ENCODE measurements at regions not wholly inside any gene's neighbourhood (a gene's known extent, or its start where the extent isn't known, plus 50 kb on each side); places are given as distances from the start of the nearest gene placed in this dataset.

DNA sequence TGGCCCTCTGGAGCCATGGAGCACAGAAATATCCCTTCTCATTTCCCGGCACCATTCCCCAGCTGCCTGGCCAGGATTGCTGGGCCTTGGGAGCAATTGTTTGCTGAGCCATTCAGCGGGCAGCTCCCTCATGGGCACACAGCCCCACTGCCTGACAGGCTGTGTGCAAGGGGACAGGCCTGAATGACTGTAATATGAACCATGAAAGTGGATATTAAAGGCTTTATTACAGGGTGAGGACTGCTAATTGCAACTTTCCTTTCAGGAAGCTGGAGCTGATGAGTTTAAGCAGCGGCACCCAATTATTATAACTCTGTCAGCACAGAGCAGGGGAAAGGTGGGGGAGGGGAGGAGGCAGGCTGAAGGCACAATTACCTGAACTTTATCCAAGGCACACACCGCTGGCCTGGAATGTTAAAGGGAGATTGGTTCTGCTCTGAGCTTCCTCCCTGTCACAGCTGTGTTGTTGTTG, 159.8 kb upstream of the SDK2 start:
- DNase-seq (ENCODE audit: low read depth) = no peak
- H3K4me3 ChIP-seq (ENCODE audit: low read depth, low read length) = no peak overlapping the region
- TF ChIP-seq, protein P1, sequence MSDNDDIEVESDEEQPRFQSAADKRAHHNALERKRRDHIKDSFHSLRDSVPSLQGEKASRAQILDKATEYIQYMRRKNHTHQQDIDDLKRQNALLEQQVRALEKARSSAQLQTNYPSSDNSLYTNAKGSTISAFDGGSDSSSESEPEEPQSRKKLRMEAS (IDR thresholded peaks at IDR 0.05; ENCODE audit: low read depth, low read length) = no peak
- TF ChIP-seq, protein P2, sequence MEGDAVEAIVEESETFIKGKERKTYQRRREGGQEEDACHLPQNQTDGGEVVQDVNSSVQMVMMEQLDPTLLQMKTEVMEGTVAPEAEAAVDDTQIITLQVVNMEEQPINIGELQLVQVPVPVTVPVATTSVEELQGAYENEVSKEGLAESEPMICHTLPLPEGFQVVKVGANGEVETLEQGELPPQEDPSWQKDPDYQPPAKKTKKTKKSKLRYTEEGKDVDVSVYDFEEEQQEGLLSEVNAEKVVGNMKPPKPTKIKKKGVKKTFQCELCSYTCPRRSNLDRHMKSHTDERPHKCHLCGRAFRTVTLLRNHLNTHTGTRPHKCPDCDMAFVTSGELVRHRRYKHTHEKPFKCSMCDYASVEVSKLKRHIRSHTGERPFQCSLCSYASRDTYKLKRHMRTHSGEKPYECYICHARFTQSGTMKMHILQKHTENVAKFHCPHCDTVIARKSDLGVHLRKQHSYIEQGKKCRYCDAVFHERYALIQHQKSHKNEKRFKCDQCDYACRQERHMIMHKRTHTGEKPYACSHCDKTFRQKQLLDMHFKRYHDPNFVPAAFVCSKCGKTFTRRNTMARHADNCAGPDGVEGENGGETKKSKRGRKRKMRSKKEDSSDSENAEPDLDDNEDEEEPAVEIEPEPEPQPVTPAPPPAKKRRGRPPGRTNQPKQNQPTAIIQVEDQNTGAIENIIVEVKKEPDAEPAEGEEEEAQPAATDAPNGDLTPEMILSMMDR (IDR thresholded peaks at IDR 0.05; ENCODE audit: low read depth, low read length) = no peak
- no peak for TF ChIP-seq POLR2A (IDR thresholded peaks at IDR 0.05; ENCODE audit: extremely low read depth, insufficient read length)
- no peak for TF ChIP-seq MYC (IDR thresholded peaks at IDR 0.05; ENCODE audit: low read depth, low read length)

DNA sequence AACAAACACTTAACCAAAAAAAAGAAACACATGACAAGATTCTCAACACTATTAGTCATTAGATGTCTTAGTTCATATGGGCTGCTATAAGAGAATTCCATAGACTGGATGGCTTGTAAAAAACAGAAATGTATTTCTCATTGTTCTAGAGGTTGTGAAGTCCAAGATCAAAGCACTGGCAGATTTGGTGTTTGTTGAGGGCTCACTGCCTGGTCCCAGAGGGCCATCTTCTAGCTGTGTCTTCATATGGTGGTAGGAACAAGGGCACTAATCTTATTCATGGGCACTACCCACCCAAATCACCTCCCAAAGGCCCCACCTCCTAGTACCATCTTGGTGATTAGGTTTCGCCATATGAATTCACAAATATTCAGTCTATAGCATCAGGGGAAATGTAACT, 162.5 kb upstream of the SDK2 start:
- no peak for DNase-seq (ENCODE audit: low read depth)
- no peak overlapping the region for H3K4me3 ChIP-seq (ENCODE audit: low read depth, low read length)
- TF ChIP-seq, protein P1 (IDR thresholded peaks at IDR 0.05; ENCODE audit: low read depth, low read length) = no peak
- TF ChIP-seq POLR2A (IDR thresholded peaks at IDR 0.05; ENCODE audit: extremely low read depth, insufficient read length) = no peak
- TF ChIP-seq MYC (IDR thresholded peaks at IDR 0.05; ENCODE audit: low read depth, low read length) = no peak
- TF ChIP-seq, protein P2 (IDR thresholded peaks at IDR 0.05; ENCODE audit: low read depth, low read length) = no peak

DNA sequence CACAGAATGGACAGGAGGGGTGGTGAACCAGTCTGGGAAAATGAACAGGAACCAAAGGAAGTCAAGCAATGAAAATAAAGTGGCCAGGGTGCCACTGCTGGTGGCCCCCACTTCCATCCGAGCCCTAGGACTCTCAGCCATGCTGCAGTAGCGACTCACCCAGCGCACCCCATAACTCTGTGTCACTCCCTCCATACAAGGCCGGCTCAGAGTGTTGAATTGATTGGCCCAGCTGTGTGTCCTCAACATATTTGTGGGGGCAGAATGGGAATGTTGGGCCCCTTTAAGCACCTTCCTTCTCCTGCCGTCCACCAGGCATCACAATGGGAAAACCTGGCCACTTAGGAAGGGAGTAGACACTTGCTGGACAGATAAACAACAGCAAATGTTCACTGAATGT, 169.0 kb upstream of the SDK2 start:
- DNase-seq (ENCODE audit: low read depth) = no peak
- TF ChIP-seq, protein P2 (IDR thresholded peaks at IDR 0.05; ENCODE audit: low read depth, low read length) = no peak
- TF ChIP-seq, protein P1 (IDR thresholded peaks at IDR 0.05; ENCODE audit: low read depth, low read length) = no peak
- H3K4me3 ChIP-seq (ENCODE audit: low read depth, low read length) = no peak overlapping the region

DNA sequence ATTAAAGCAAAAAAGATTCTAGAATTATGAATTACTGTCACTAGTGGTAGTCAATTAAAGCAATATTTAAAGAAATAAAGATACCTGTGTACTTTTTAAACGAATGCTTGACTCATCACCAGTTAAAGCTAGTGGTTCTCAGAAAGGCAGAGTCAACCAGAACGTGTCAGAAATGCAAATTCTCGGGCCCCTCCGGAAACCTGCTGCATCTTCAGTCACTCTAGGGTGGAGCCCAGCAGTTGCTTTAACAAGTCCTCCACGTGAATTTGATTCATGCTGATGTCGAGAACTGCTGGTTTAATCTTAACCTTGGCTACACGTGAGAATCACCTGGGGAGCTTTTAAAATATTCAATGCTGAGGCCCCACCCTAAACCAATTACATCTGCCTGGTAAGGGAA, 169.8 kb upstream of the SDK2 start:
- H3K4me3 ChIP-seq (ENCODE audit: low read depth, low read length) = no peak overlapping the region
- TF ChIP-seq MYC (IDR thresholded peaks at IDR 0.05; ENCODE audit: low read depth, low read length) = no peak
- TF ChIP-seq, protein P2 (IDR thresholded peaks at IDR 0.05; ENCODE audit: low read depth, low read length) = no peak
- TF ChIP-seq, protein P1 (IDR thresholded peaks at IDR 0.05; ENCODE audit: low read depth, low read length) = no peak
- TF ChIP-seq POLR2A (IDR thresholded peaks at IDR 0.05; ENCODE audit: extremely low read depth, insufficient read length) = no peak
- no peak for DNase-seq (ENCODE audit: low read depth)

DNA sequence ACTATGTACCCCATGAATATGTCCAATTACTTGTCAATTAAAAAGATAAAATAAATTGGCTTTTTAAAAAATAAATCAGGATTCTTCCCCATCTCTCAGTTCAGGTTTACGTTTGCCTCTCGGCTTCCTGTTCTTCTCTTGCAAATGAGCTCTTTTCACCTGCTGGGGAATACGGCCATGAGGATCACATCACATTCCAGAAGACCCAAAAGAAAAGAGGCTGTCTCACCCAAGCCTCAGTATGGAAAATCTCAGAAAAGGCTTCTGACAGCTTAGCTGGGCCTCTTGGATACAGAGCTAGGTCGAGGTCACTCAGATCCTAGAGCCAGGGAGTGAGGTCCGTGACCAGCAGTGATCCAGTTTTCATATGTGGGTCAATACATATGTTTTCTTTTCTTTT, 171.2 kb upstream of the SDK2 start:
- no peak for DNase-seq (ENCODE audit: low read depth)
- TF ChIP-seq, protein P1 (IDR thresholded peaks at IDR 0.05; ENCODE audit: low read depth, low read length) = no peak
- TF ChIP-seq, protein P2 (IDR thresholded peaks at IDR 0.05; ENCODE audit: low read depth, low read length) = no peak
- TF ChIP-seq POLR2A (IDR thresholded peaks at IDR 0.05; ENCODE audit: extremely low read depth, insufficient read length) = no peak
- no peak for TF ChIP-seq MYC (IDR thresholded peaks at IDR 0.05; ENCODE audit: low read depth, low read length)
- H3K4me3 ChIP-seq (ENCODE audit: low read depth, low read length) = no peak overlapping the region
